Activated gamma-delta T cell treated with Interleukin-2 at 50 U/mL for 16 hours (primary cell): ENCODE measurements at regions not wholly inside any gene's neighbourhood (a gene's known extent, or its start where the extent isn't known, plus 50 kb on each side); places are given as distances from the start of the nearest gene placed in this dataset.
"Not testable (repeated sequence)": the region's sequence is repeated elsewhere in the genome, so short reads cannot be mapped to it uniquely, and the experiment has no call there.

Source experiments
- DNase-seq: peaks from one replicate; pipeline ENCODE4 v3.0.0-alpha.2; 2020

DNA sequence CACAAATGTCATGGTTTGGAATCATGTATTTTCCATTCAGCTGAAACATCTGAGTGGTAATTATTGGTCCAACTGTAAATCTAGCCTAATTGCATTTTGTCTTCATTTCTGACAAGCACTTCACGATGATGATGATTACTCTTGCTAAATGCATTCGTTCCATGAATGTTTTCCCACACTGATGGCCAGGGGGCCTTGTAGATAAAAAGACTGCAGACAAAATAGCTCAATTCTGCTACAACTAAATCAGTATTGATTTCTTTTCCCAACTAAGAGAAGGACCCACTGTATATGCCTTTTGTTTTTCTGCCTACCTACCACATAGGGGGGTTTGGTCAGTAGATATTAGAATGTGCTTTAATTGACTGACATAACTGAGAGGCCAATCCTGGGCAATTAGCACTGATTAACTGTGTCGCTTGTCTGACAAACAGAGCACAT, 1351.3 kb upstream of the NUDT12 start:
- no peak for DNase-seq

DNA sequence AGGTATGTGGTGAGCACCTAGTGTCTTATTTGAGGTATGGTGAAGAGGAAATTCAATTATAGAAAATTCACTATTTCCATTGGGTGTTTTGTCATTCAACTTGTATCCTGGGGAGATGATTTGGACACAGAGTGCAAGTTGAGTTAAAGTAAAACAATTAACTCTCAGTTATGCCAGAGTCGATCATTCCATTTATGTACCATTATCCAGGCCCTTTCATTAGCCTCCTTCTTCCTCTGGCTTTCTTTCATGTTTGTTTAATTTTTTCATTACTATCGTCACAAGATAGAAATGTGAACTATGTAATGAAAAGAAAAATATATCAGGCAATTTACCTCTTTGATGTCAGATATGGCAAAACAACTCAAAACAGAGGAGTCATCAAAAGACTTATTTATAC, 1347.2 kb upstream of the NUDT12 start:
- no peak for DNase-seq

DNA sequence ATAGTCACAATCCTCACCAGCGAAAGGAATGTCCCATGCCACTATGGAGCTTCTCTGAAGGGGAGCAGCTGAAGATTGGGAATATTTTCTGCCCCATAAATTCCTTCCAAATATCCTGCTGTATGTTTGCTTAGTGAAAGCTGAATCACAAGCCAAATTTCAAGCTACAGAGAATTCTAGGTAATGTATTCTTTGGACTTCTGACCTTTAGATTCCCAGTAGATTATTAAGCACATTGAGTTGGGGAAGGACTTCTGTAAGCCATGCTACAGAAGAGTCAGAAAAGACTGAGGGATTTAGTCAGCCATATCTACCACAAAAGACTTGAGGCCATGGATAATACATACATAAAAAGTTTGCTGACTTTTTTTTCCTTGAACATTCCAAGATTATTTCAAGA, 1342.0 kb upstream of the NUDT12 start:
- DNase-seq = no peak

DNA sequence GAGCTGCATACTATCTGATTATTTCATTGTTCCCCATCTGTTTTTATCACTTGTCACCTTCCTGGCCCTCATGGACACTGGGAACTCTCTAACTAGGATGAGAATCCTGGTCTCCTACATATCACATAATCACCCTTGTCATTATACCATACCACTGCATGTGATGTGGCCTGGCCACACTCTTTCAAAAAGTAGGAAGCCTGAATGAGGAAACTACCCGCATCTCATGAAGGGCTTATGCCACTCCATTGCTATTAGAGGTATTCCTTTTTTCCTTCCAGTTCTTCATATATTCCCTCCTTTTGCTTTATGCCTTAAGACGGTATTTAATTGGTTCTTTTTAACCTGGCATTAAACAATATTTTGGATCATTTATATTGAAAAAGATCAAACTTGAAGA, 1341.4 kb upstream of the NUDT12 start:
- no peak for DNase-seq

DNA sequence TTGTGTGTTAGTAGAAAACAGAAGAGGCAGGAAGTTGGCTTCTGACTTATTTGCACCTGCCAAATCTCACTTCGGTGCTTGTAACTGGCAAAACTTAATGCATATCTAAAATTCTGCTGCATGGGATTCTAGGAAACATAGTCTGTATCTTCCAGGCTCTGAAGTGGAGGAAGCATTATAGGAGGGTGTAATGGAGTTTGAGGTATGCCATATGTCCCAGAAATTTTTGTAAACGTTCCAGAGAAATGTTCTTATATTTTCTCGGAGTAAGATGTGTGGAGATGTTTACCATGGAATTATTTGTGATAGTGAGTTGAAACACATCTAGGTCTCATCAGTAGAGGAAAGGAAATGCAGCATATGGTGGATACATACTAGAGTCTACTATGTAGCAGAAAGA, 1329.0 kb upstream of the NUDT12 start:
- no peak for DNase-seq

DNA sequence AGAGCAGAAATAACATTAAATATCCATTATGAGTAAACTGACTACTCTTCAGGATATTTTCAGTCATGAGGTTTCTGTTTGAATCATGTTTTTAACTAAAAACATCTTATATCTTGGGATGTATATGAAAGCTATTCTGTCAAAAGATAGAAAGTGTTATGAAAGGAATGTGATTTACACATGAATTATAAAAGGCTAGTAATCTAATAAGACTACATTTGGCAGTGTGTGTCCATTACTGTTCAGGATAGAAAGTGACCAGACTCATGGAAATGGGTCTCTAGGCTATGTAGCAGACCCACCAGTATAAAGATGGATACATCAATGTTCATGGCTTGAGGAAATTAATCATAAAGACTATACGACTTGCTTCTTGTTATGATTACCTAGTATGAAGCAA, 1328.2 kb upstream of the NUDT12 start:
- no peak for DNase-seq

DNA sequence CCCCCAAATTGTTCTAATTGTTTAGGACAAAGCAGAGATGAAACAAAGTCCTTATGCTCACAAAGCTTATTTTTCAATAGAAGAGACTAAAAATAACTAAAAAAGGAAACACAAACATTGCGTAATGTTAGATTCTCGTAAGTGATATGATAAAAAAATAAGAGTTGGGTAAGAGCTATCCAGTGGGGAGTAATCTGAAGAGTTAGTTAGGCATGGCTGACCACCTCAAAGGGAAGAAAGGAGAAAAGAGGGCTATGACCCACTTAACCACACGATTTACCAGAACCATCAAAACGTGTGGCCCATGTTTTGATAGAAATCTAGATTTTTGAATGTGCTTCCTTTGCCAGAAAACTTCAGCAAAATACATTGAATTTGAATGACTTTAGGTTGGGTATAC, 1296.8 kb upstream of the NUDT12 start:
- DNase-seq = no peak

DNA sequence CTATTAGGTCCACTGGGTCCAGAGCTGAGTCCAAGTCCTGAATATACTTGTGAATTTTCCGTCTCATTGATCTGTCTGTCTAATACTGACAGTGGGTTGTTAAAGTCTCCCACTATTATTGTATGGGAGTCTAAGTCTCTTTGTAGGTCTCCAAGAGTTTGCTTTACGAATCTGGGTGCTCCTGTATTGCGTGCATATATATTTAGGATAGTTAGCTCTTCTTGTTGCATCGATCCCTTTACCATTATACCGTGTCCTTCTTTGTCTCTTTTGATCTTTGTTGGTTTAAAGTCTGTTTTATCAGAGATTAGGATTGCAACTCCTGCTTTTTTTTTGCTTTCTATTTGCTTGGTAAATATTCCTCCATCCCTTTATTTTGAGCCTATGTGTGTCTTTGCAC, 1289.5 kb upstream of the NUDT12 start:
- not testable (repeated sequence) for DNase-seq

DNA sequence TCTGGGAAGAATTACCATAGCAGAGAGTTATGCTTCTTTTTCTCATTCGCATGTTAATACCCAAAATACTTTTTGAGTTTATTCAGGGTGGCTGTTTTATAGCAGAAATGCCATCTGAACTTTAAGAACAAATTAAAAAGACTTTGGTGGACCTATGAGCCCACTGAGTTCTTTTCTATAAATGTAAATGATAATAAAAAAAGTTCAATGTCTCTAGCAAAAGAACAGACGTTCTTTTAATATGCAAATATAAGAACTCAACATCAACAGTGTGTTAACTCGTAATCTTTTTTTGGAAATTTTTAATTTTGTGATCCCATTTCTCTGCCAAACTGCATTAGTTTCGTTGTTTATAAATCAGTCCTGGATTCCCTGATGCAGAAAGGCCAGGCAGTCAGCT, 1283.0 kb upstream of the NUDT12 start:
- no peak for DNase-seq

DNA sequence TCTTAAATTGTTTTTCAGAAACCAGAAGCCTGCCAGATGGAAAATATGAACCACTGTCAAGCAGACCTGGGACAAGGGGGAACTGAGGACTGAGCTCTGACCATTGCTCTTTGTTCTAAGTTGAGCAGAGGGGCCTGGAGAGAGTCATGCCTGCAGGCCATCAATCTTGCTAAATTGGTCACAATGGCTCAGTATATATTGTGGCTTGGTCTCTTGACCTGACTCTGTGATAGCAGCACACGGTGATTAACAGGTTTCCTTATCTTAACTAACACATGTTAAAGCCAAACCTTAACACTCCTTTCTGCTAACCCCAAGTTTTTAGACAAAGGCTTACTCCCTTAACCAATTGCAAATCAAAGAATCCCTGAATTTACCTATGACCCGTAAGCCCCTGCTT, 1281.2 kb upstream of the NUDT12 start:
- DNase-seq = no peak

DNA sequence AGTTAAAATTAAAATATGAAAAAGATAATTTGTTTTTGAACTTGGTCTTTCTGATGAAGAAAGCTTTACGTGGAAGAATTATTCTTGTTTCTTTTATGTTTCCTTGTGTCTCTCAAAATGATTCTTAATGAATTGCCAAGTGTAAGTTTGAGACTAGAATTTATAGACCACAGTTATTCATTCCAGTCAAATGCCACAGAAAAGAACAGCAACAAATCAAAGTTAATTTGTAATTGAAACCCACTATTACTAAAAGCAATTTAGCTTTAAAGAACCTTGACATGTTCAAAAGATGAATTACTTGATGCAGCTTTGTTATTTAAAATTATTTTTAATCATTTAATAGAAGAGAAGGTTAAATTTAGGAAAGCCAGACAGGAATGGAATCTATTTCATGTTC, 1277.7 kb upstream of the NUDT12 start:
- no peak for DNase-seq

DNA sequence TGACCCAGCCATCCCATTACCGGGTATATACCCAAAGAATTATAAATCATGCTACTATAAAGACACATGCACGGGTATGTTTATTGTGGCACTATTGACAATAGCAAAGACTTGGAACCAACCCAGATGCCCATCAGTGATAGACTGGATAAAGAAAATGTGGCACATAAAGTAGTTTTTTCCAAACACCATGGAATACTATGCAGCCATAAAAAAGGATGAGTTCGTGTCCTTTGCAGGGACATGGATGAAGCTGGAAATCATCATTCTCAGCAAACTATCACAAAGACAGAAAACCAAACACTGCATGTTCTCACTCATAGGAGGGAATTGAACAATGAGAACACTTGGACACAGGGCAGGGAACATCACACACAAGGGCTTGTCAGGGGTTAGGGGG, 1268.9 kb upstream of the NUDT12 start:
- DNase-seq = not testable (repeated sequence)

DNA sequence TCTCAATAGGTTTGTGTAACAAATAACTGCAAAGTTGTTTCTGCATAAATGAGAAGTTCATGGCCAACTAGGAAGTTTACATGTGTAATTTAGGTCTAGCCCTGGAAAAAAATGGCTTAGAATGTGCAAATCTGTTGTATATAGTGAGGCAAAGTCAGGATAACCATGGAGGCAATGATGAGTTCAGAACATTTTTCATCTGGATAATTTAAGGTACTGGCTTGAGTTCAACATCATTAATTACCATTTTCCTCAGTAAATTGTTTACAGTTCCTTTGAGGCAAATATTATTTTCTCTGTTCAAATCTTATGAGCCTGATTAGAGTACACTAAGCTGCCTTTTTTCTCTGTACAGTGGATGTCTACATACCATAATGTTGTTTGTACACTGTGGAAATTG, 1259.0 kb upstream of the NUDT12 start:
- DNase-seq = no peak

DNA sequence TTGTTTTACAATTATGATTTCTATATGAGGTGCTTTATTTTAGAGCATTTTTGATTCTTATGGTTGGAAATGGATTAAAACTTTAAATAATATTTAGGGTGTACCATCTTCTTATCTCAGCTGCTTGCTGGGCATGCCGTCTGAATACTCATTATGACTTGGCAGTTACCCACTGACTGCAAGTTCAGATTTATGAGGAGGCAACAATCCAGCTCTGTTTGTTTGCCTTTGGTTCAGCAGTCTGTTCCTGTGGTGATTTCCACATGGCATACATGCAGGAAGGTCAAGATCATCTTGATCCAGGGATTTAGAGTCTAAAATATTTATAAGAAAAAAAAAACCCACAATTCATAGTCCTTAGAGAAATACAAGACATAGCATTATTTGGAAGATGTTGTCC, 1254.5 kb upstream of the NUDT12 start:
- no peak for DNase-seq

DNA sequence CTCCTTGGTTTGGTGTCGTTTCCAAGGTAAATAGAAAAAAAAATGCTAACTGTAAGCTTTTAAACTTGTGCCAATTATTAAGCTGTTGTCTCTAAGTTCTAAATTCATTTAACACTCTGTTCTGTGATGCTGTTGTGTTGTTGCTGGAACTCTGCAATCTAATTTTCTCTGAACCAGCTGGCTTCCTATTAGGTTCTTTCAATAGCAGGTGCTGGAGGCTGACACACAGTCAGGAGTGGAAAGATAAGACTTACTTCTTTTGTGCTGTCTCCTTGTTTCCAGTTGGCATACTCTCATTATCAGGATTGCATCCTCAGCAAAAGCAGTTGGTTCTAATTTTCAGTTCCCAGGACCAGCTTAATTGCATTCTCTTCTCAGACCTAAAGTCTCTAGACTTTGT, 1252.6 kb upstream of the NUDT12 start:
- DNase-seq = no peak

DNA sequence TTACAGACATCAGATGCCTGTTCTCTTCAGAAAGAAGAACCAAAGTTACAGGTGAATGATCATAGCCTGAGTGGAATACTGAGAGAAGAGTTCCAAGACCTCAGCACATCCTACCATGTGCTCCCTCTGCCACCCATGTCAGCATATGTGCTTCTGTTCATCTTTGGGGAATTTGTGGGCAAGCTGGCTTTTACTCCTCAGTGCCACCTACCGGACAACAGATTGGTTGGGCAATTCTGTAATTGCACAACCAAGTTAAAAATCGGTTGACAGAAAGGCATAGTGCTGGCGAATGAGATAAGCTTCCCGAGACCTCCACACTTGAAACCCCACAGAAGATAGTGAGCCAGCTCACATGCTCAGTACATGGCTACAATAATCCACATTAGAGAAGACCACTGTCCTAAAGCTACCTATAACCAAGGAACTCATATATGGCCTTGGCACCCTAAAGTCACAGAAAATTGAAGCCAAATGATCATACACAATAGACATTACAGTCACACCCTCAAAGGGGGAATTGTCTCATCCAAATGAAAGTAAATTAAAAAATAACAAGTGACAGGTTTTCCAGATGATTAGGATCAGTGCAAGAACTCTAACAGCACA, 1238.0 kb upstream of the NUDT12 start:
- DNase-seq = no peak

DNA sequence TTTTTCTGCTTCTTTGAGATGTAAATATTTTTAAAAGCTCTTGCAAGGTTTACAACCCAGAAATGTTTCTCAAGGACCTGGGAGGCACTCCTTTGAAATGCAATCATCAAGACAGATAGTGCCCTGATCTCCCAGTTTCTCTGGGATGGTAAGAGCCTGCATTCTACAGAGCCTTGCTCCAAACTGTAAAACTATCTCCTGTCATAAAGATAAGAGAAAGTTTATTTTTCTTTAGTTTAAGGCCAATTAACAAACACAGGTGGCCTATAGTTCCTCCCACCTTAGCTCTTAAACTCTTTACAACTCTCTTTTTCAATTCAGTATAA, 1231.1 kb upstream of the NUDT12 start:
- DNase-seq = no peak

DNA sequence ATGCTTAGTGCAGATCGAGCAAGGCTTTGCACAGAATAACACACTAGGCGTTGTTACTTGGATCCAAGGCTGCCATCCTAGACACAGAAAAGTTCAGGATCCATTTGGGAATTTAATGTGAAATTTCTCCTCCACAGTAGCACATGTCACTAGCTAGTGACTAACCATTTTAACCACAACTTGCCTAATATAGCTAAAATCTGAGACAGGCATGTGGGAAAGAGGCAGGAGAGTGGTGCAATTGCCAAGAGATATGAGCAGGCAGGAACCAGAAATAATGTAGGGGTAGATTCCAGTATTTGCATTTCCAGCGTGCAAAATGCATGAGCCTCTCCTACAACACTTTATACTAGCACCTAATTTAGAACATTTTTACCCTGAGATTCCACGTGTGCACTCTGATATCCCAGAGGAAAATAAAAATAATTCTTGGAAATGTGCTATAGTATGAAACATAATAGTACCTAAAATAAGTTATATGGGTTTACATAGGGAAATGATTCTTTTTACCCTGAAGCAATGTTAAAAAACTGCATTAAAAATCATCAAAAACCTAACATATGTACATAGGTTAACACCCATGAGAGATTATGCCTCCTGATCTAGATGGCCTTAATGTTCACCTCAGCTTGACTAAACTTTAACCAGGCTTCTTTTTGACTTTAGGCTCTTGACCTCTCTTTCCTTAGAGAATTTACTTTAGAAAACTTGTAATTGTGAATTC, 1230.6 kb upstream of the NUDT12 start:
- DNase-seq = no peak

DNA sequence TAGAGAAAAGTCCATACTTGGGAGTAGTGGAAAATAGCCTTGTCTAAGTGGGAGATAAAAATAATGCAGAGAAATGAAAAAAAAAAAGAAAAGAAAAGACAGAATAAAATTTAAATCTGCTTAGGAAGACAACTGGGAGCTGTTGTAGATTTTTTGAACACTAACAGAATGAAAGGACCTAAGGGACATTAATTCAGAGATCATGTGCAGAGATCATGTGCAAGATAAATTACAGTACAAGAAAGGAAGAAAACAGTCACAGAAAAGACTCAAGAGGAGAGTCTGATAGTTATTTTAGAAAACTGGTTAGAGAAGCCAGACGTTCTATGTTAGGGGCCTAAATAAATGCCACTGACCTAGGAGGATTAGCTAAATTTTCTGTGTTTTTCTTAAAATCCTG, 1226.8 kb upstream of the NUDT12 start:
- DNase-seq = no peak

DNA sequence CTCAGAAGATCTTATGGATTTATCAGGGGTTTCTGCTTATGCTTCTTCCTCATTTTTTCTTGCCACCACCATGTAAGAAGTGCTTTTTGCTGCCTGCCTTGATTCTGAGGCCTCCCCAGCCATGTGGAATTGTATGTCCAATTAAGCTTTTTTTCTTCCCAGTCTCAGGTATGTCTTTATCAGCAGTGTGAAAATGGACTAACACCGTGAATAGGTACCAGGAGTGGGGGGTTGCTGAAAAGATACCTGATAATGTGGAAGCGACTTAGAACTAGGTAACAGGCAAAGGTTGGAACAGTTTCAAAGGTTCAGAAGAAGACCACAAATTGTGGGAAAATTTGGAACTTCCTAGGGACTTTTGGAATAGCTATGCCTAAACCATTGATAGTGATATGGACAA, 1222.5 kb upstream of the NUDT12 start:
- no peak for DNase-seq

DNA sequence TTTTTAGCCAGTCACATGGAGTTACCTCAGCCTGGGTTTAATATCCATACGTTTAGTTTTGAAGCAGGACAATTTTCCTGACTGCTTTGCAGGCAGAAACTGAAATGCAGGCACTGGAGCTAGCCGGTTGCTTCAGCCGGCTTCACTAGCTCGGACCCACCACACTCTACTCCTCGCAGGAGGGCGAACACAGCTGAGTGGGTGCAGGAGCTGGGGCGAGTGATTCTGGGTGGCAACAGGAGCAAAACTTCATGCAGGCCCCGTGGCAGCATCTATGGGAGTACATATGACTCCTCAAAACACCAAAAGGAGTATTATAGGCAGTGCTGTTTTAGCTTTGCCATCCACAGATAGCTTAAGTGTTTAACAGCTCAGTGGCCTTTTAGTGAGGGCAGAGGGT, 1211.8 kb upstream of the NUDT12 start:
- no peak for DNase-seq

DNA sequence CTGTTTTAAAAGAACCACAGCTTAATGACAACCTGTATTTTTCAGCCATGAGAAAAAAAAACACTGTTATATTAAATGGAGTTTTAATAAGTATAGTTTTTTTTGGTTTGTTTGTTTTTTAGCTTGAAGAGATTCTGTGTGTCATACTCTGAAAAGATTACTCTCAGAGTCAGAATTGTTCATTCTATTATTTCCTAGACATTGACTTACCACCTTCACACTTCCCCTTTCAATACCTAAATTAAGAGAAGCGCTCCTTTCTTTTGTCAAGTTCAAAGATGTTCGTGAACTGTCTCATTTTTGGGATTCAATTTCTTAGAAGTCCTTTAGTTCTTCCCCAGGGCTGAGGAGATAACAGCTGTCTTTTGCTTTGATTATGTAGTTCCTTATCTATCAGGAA, 1201.6 kb upstream of the NUDT12 start:
- no peak for DNase-seq

DNA sequence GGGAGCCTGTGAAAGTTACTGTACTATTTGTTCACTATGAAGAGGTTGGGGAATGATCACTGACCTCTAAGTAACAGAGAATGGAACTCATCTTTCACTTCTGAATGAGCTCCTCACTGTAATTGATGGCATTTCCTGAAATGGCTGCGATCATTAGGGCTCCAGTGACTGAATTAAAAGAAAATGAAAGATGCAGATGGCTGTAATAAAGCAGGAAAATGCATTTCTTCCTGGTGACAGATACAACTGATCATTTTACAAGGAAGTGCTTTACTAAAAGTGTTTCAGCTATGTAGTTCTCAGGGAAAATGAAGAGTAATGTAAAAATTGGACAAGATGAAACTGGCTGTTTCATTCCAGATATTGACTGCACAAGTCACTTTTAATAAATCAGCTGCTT, 1200.6 kb upstream of the NUDT12 start:
- DNase-seq = no peak

DNA sequence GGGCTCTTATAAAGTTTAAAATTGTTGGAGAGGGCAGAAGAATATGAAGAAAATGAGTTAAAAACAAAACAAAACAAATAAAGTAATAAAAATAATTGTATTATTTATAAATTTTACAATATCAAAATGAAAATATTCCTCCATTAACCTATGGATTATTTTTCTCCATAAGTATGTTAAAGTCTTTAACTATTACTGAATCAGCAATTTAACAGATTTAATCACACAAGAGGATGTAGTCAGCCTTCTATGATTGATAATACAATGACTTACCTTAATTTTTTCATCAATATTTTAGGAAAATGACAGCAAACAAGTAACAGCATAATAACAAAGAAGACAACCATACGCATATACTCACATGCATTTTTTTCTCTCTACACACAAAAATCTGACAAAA, 1195.3 kb upstream of the NUDT12 start:
- no peak for DNase-seq

DNA sequence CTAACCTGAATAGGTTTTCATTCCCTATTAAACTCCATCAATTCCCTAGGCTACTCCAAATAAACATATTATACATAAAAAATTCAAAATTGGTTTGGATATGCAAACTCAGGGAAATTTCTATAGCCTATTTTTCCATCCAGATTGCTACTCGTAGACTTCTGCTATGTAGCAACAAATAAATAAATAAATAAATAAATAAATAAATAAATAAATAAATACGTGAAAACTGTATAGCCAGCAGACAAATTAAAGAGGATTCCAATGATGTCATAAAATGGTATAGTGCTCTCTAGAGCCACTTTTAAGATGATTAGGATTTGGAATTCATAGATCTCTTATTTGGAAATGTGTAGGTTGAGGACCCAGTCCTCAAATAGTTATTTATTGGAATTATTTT, 1193.2 kb upstream of the NUDT12 start:
- DNase-seq = no peak
